ENCODE measurements at regions not wholly inside any gene's neighbourhood (a gene's known extent, or its start where the extent isn't known, plus 50 kb on each side); places are given as distances from the start of the nearest gene placed in this dataset.

DNA sequence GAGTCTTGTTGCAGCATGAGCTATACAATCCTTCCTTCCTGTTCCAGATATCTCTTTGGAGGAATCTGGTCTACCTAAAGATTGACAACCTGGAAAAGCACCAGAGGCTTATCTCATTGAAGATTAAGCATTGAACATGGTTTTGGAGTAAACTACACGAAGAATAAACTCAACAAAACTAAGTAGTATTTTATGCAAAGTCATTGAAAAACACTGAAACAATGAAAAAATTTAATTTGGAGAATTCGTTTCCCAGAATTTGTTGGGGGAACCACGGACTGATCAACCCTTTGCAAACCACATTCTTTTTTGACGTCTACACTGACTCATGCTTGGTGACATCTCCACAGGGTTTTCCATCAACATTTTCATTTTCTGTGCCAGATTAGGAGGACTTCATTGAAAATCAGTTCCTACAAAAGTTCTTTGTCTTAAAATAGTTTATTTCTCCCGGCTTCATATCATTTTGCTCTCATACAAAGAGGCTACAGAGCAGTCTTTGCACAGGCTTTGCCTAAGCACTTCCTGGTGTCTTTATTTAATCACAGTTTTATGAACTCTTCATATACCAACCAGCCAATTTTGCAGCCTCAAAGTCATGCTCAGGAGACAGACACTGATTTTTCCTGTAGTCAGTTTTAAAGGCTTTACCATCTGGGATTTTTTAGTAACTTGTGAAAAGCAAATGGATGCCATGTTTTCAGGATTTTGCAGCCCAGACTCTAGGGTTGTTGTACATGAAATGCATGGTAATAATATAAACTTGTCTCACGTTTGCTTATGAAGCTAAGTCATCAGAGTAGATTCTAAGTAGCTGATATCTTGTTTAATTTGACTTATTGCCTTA, 186.3 kb downstream of the C11orf91 start:
- TF ChIP-seq GATA3 (IDR thresholded peaks at IDR 0.05; ENCODE audit: low read depth, low read length) (no peak), GATA2 (IDR thresholded peaks at IDR 0.05; ENCODE audit: low read depth, low read length) (no peak)
